ENCODE measurements at regions not wholly inside any gene's neighbourhood (a gene's known extent, or its start where the extent isn't known, plus 50 kb on each side); places are given as distances from the start of the nearest gene placed in this dataset.

DNA sequence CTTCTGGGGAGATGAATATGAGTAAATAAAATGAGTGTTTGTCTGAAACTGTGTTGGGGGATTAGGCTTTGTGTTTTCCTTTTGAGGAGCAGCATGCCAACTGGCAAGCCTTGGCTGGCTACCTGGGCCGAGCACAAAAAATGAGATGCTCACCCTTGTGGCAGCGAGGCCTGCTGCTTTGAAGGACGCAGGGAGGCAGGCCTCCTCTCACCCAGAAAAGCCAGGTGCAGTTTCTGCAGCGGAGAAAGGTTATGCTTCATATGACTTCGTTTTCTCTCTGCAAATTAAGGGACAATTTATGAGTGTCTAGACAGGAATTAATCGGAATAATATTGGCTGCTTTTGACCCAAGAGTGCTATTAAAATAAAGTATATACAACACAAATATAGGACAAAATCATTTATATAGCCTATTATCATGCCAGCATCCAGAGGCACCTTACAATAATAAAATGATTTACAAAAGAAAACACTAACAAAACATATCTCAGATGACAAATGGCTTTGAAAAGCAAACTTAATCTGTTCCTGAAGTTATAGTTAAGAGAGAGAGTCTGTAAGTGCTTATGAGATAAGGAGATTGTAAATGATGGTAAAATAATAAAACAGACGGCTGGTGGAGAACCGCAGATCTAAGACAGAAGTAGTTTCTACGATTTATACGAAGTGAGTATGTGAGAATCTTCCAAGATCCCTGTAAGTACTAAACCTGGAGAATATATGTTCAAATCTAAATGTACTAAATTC is 682.8 kb upstream of the NR2F2 start:
- no peak for TF ChIP-seq POLR2A (IDR thresholded peaks at IDR 0.05)
- TF ChIP-seq, protein P1, sequence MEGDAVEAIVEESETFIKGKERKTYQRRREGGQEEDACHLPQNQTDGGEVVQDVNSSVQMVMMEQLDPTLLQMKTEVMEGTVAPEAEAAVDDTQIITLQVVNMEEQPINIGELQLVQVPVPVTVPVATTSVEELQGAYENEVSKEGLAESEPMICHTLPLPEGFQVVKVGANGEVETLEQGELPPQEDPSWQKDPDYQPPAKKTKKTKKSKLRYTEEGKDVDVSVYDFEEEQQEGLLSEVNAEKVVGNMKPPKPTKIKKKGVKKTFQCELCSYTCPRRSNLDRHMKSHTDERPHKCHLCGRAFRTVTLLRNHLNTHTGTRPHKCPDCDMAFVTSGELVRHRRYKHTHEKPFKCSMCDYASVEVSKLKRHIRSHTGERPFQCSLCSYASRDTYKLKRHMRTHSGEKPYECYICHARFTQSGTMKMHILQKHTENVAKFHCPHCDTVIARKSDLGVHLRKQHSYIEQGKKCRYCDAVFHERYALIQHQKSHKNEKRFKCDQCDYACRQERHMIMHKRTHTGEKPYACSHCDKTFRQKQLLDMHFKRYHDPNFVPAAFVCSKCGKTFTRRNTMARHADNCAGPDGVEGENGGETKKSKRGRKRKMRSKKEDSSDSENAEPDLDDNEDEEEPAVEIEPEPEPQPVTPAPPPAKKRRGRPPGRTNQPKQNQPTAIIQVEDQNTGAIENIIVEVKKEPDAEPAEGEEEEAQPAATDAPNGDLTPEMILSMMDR (IDR thresholded peaks at IDR 0.05), result no peak
- Histone ChIP-seq H3K36me3 (replicated peaks in 1 of 2; ENCODE audit: insufficient read depth in 1 of 2, low read depth in 2 of 2) (no peaks in the 10 kb centered on the region), H3K4me3 (no peak overlapping the region), H3K27ac (no peak overlapping the region), H3K4me1 (no peaks in the 10 kb centered on the region), H3K9me3 (no peaks in the 10 kb centered on the region), H3K27me3 (no peaks in the 10 kb centered on the region)
- 49 to 58% methylated on average over 10 of the region's 10 CpGs for WGBS, 2 donors
- ATAC-seq (no peak), DNase-seq (no peak)
- intact Hi-C loops (cut with DNase I), result no loop called here

DNA sequence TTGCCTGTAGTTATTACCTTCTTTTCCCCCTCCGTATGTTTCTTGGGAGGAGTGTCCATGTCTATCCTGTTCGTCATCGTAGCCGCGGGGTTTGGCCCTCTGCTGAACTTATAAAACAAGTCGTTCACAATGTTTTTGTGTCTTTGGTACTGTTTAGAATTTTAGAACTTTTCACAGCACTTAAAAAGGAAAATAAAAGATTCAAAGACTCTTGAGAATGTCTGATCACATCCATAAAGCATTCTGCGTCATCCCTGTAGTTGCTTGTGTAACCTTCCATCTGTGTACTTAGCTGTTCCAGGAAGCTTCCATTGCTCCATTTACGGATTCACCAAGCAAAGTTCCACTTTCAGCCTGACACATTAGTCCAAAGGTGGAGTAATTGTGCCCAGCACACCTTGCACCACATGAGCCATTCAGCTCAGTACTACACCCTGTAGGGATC is 677.1 kb upstream of the NR2F2 start:
- intact Hi-C loops (cut with DNase I), result no loop called here
- no peak for ATAC-seq
- no peak overlapping the region for H3K4me3 ChIP-seq
- no peak for DNase-seq
- H3K27me3 ChIP-seq, result no peaks in the 10 kb centered on the region
- TF ChIP-seq POLR2A (IDR thresholded peaks at IDR 0.05), result no peak
- TF ChIP-seq, protein P1 (IDR thresholded peaks at IDR 0.05), result no peak
- no peaks in the 10 kb centered on the region for H3K36me3 ChIP-seq (replicated peaks in 1 of 2; ENCODE audit: insufficient read depth in 1 of 2, low read depth in 2 of 2)
- no peaks in the 10 kb centered on the region for H3K9me3 ChIP-seq
- no peak overlapping the region for H3K27ac ChIP-seq
- no peaks in the 10 kb centered on the region for H3K4me1 ChIP-seq
- 79 to 80% methylated on average over 8 of the region's 8 CpGs for WGBS, 2 donors

DNA sequence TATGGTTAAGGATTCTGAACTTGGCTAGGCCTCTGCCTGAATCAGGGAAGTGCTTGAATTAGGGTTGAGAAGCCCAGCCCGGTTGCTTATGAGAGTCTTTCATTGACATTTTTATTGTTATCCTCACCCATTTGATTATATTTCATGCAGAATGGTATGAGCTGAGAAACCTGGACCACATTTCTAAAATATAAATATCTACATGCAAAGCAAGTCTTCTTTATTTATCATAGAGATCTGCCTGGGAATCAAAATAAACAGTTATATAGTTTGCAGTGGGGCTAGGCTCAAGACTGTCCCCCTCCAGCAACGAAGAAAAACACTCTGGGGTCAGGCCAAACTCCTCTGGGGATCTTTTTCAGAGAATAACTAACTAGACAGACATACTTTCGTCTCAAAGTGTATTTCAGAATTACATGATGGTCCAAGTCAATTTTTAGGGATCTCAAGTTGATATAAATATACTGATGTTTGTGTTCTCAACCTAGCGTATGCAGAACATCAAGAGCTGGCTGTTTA is 675.4 kb upstream of the NR2F2 start:
- Histone ChIP-seq H3K27ac (no peak overlapping the region), H3K9me3 (no peaks in the 10 kb centered on the region), H3K4me3 (no peak overlapping the region), H3K4me1 (no peaks in the 10 kb centered on the region), H3K36me3 (replicated peaks in 1 of 2; ENCODE audit: insufficient read depth in 1 of 2, low read depth in 2 of 2) (no peaks in the 10 kb centered on the region), H3K27me3 (no peaks in the 10 kb centered on the region)
- DNase-seq, result no peak
- TF ChIP-seq, protein P1 (IDR thresholded peaks at IDR 0.05), result no peak
- TF ChIP-seq POLR2A (IDR thresholded peaks at IDR 0.05), result no peak
- no peak for ATAC-seq
- intact Hi-C loops (cut with DNase I), result no loop called here
- 58 to 67% methylated on average over 4 of the region's 4 CpGs for WGBS, 2 donors

- intact Hi-C loops (cut with DNase I), result no loop called here
- Histone ChIP-seq H3K9me3 (no peaks in the 10 kb centered on the region), H3K4me3 (no peak overlapping the region), H3K27me3 (no peaks in the 10 kb centered on the region), H3K4me1 (no peaks in the 10 kb centered on the region), H3K27ac (no peak overlapping the region), H3K36me3 (replicated peaks in 1 of 2; ENCODE audit: insufficient read depth in 1 of 2, low read depth in 2 of 2) (no peaks in the 10 kb centered on the region)
- ATAC-seq (no peak), DNase-seq (no peak)
- TF ChIP-seq POLR2A (IDR thresholded peaks at IDR 0.05), result no peak
- TF ChIP-seq, protein P1 (IDR thresholded peaks at IDR 0.05), result no peak
- 47 to 57% methylated on average over 2 of the region's 2 CpGs for WGBS, 2 donors
Measured at GRCh38 chr15:95656595-95656994, 673.9 kb upstream of the NR2F2 start.

DNA sequence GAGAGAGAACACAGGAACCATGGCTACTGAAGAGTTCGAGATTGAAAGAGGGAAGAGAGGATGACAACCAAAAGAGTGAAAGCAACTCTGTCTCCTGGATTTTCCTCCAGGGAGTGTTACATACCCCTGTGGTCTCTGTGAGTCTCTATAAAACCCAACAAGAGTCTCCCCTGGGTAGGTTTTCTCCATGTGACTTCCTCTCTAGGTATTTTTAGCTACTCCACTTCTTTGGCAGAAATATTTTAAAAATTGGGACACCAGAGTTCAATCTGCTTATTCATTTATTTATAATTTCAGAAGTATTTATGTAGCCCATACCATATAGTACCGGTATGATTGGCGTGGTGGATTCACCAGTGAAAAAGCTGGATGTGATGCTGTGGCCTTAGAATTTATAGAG is 671.7 kb upstream of the NR2F2 start:
- no peak for TF ChIP-seq POLR2A (IDR thresholded peaks at IDR 0.05)
- TF ChIP-seq, protein P1 (IDR thresholded peaks at IDR 0.05), result no peak
- no peak overlapping the region for H3K27ac ChIP-seq
- DNase-seq, result no peak
- no peak for ATAC-seq
- intact Hi-C loops (cut with DNase I), result no loop called here
- no peak overlapping the region for H3K4me3 ChIP-seq
- H3K36me3 ChIP-seq (replicated peaks in 1 of 2; ENCODE audit: insufficient read depth in 1 of 2, low read depth in 2 of 2), result no peaks in the 10 kb centered on the region
- WGBS, 2 donors, result 51 to 66% methylated on average over 3 of the region's 3 CpGs
- H3K9me3 ChIP-seq, result no peaks in the 10 kb centered on the region
- no peaks in the 10 kb centered on the region for H3K4me1 ChIP-seq
- H3K27me3 ChIP-seq, result no peaks in the 10 kb centered on the region

Data from body of pancreas (tissue), 4 donors.